ENCODE measurements at regions not wholly inside any gene's neighbourhood (a gene's known extent, or its start where the extent isn't known, plus 50 kb on each side); places are given as distances from the start of the nearest gene placed in this dataset.

DNA sequence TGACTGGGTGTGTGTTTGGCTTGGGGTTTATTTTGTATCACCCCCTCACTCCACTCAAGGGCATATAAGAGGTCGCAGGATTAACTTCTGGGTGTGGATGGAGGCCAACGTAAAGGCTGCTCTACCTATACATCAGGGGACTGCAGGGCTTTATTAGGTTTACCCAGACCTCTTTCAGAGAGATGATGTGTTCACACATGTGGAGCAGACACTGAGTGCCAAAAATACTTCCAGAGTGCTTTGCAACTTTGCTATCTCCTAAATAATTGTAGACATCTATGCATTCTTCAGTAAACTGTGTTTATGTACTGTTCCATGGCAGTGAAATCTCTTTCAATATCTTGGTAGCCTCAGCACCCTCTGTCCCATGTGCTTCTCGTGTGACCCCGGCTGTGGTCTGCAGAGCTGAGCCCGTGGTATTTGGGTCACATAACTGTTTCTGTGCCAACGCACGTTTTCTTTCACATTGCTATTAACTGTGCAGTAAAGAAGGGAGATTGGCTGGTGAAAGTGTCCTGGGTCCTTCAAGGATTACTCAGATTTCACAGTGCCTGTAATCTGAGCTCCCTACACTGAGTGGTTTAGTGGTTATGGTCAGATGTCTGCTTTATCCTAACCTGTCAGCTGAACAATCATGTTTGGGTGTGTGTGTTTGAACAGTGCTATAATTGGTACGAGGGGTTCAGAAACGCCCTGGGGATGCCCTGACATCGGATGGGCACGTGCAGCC is 208.1 kb downstream of the VAPA start:
- Histone ChIP-seq H3K4me3 (ENCODE audit: insufficient read depth, low read depth, low read length) (no peak overlapping the region), H2AFZ (ENCODE audit: low read depth, low read length) (no peak overlapping the region), H3K4me1 (ENCODE audit: insufficient read depth, low read length) (peaks cover 21% of the 10 kb centered on the region), H3K9me3 (ENCODE audit: insufficient read depth, low read depth, low read length) (no peaks in the 10 kb centered on the region), H3K4me2 (ENCODE audit: low read length) (peak overlapping the region; percentile 19), H3K27me3 (ENCODE audit: insufficient read depth, low read length) (no peaks in the 10 kb centered on the region), H3K79me2 (ENCODE audit: insufficient read depth, low read length) (no peaks in the 10 kb centered on the region), H3K27ac (ENCODE audit: low read depth, low read length) (no peak overlapping the region), H3K36me3 (ENCODE audit: insufficient read depth, low read length) (no peaks in the 10 kb centered on the region), H3K9ac (ENCODE audit: low read length) (no peak overlapping the region), H4K20me1 (ENCODE audit: insufficient read depth, low read length) (no peaks in the 10 kb centered on the region)
- TF ChIP-seq, protein P1, sequence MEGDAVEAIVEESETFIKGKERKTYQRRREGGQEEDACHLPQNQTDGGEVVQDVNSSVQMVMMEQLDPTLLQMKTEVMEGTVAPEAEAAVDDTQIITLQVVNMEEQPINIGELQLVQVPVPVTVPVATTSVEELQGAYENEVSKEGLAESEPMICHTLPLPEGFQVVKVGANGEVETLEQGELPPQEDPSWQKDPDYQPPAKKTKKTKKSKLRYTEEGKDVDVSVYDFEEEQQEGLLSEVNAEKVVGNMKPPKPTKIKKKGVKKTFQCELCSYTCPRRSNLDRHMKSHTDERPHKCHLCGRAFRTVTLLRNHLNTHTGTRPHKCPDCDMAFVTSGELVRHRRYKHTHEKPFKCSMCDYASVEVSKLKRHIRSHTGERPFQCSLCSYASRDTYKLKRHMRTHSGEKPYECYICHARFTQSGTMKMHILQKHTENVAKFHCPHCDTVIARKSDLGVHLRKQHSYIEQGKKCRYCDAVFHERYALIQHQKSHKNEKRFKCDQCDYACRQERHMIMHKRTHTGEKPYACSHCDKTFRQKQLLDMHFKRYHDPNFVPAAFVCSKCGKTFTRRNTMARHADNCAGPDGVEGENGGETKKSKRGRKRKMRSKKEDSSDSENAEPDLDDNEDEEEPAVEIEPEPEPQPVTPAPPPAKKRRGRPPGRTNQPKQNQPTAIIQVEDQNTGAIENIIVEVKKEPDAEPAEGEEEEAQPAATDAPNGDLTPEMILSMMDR (IDR thresholded peaks at IDR 0.05; ENCODE audit: insufficient read depth, low read depth, low read length): no peak
- no peak for TF ChIP-seq EZH2 (IDR thresholded peaks at IDR 0.05; ENCODE audit: insufficient read depth, low read length)
- DNase-seq (ENCODE audit: low read depth): peak; percentile 92
- H3K4me1 Mint-ChIP-seq (ENCODE audit: low read depth, unreplicated experiment): peaks cover 15% of the 10 kb centered on the region
- H3K4me3 Mint-ChIP-seq (ENCODE audit: unreplicated experiment): no peak overlapping the region
- FAIRE-seq: peak; percentile 52
- peaks cover 8% of the 10 kb centered on the region for H3K27me3 Mint-ChIP-seq (ENCODE audit: low read depth, unreplicated experiment)
- H3K9me3 Mint-ChIP-seq (ENCODE audit: unreplicated experiment): peaks cover 3% of the 10 kb centered on the region
- no peak overlapping the region for H3K27ac Mint-ChIP-seq (ENCODE audit: unreplicated experiment)
- H3K36me3 Mint-ChIP-seq (ENCODE audit: low read depth, unreplicated experiment): peaks cover 1% of the 10 kb centered on the region

DNA sequence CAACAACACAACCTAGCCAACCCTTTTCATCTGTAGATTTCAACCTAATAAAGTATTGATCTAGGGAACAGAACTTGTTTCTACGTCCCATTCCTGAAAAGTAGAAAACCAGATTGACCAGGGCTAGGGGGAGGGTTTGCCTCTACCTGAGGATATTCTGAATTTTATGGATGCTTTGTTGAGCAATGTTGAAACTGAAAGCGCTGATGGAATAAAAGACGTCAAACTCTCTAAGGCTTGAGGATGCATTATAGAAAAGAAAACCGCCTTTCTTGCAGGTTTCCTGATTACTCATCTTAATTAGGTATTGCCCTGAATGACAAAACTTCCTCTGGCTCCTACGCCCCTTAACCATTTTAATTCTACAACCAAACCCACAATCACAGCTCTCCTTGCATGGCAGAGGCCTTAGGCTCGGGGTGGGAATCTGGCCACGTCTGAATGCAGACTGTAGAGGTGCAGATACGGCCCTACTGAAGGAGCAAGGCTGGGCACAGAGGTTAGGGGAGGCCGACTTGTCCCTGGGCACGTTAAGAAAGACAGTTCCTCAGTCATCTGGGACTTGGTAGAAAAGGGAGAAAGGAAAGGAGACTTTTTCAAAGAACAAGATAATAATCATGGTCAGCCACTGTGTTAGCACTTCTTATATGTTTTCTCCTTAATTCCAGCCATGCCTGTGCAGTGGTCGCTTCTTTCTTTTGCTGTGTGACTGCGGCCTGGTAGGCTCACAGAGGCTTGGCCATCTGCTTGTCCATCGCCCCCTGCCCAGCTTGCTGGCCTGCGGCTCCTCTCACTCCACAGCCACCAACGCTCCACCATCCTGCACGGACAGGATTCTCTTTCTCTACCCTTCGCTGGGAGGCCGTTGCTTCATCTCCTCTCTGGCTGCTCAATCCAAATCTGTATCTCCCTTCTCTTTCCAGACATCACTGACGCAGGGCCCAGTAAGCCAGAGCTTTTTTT is 209.5 kb downstream of the VAPA start:
- peak overlapping the region; percentile 19 for H3K4me2 ChIP-seq (ENCODE audit: low read length)
- no peaks in the 10 kb centered on the region for H3K27me3 ChIP-seq (ENCODE audit: insufficient read depth, low read length)
- H3K4me3 ChIP-seq (ENCODE audit: insufficient read depth, low read depth, low read length): no peak overlapping the region
- H2AFZ ChIP-seq (ENCODE audit: low read depth, low read length): peak overlapping the region; percentile 48
- H3K4me3 Mint-ChIP-seq (ENCODE audit: unreplicated experiment): no peak overlapping the region
- no peak overlapping the region for H3K27ac ChIP-seq (ENCODE audit: low read depth, low read length)
- no peaks in the 10 kb centered on the region for H3K79me2 ChIP-seq (ENCODE audit: insufficient read depth, low read length)
- H3K27me3 Mint-ChIP-seq (ENCODE audit: low read depth, unreplicated experiment): peaks cover 18% of the 10 kb centered on the region
- peaks cover 21% of the 10 kb centered on the region for H3K4me1 ChIP-seq (ENCODE audit: insufficient read depth, low read length)
- H3K27ac Mint-ChIP-seq (ENCODE audit: unreplicated experiment): no peak overlapping the region
- peaks cover 1% of the 10 kb centered on the region for H3K36me3 Mint-ChIP-seq (ENCODE audit: low read depth, unreplicated experiment)
- no peaks in the 10 kb centered on the region for H3K9me3 ChIP-seq (ENCODE audit: insufficient read depth, low read depth, low read length)
- H3K9me3 Mint-ChIP-seq (ENCODE audit: unreplicated experiment): peaks cover 3% of the 10 kb centered on the region
- no peaks in the 10 kb centered on the region for H4K20me1 ChIP-seq (ENCODE audit: insufficient read depth, low read length)
- H3K36me3 ChIP-seq (ENCODE audit: insufficient read depth, low read length): no peaks in the 10 kb centered on the region
- peaks cover 15% of the 10 kb centered on the region for H3K4me1 Mint-ChIP-seq (ENCODE audit: low read depth, unreplicated experiment)
- FAIRE-seq: no peak
- peak; percentile 32 for DNase-seq (ENCODE audit: low read depth)
- H3K9ac ChIP-seq (ENCODE audit: low read length): no peak overlapping the region
- no peak for TF ChIP-seq EZH2 (IDR thresholded peaks at IDR 0.05; ENCODE audit: insufficient read depth, low read length)
- TF ChIP-seq, protein P1 (IDR thresholded peaks at IDR 0.05; ENCODE audit: insufficient read depth, low read depth, low read length): no peak

Data from astrocyte (in vitro differentiated cells and primary cell).